Pancreas (tissue), 10 donors: ENCODE measurements at regions not wholly inside any gene's neighbourhood (a gene's known extent, or its start where the extent isn't known, plus 50 kb on each side); places are given as distances from the start of the nearest gene placed in this dataset.
"Not testable (repeated sequence)": the region's sequence is repeated elsewhere in the genome, so short reads cannot be mapped to it uniquely, and the experiment has no call there.

Experiments
- ATAC-seq, 4 donors: fragments of 200-7000 bp; cut with Tn5 transposase; one replicate each; pipeline versions ENCODE4 v1.8.0 to v1.9.1; 2020; ENCODE audit warnings: mild to moderate bottlenecking in 4 of 4, moderate library complexity in 4 of 4
- DNase-seq, 6 donors: peaks; one replicate each; pipeline ENCODE4 v3.0.0-alpha.2; 2020
- FAIRE-seq: peaks from 2 replicates; lab custom pipeline; 2012; peaks lifted over from hg19 to GRCh38; lab: Jason Lieb, UNC
- H3K27ac ChIP-seq, 4 donors: fragments of 200-600 bp; sonication (generic); 1 replicate in 3 of 4; 2 replicates in 1 of 4; pipeline versions ENCODE4 v1.5.0 to v1.8.0; 2020
- H3K27me3 ChIP-seq, 4 donors: fragments of 200-600 bp; one replicate each; pipeline ENCODE4 v1.8.0; 2021
- H3K36me3 ChIP-seq, 3 donors: fragments of 200-600 bp; sonication (generic) in 1 of 3; one replicate each; pipeline versions ENCODE4 v1.5.0 to v1.8.0; 2020 to 2021
- H3K4me1 ChIP-seq, 3 donors: fragments of 200-600 bp; one replicate each; pipeline ENCODE4 v1.8.0; 2021
- H3K4me3 ChIP-seq, 4 donors: fragments of 200-600 bp; sonication (generic) in 2 of 4; one replicate each; pipeline versions ENCODE4 v1.5.0 to v1.8.0; 2020 to 2021
- H3K9me3 ChIP-seq, 4 donors: fragments of 200-600 bp; one replicate each; pipeline ENCODE4 v1.8.0; 2021
- CTCF ChIP-seq, 4 donors: fragments of 200-600 bp; sonication (generic) in 3 of 4; IDR thresholded peaks; one replicate each; pipeline versions ENCODE4 v1.5.0 to v1.8.0; 2021; ENCODE audit warnings: antibody characterized with exemption in 4 of 4
- WGBS, 2 donors: extraction: QIAGEN DNeasy Blood & Tissue Kit; methylation state at CpG; one replicate each; pipeline ENCODE4 v1.1.7; 2013; 5-methylcytosine and 5-hydroxymethylcytosine counted together
- intact Hi-C, 3 donors: fragments of 100-400 bp; cut with DNase I; formaldehyde crosslinking; loops; one replicate each; pipeline versions ENCODE4 v1.11.1 to v1.14.2; 2022
- donor health status: healthy with polysubstance abuse.
- donor health status: DM: no; HTN: no; CAD: no; lungs with moderate emphysema.
- donor health status: DM: no; HTN: no; CAD: no.
- donor health status: control.
- donor health status: control.
- donor health status: Bipolar disorder and iron deficiency.
- donor health status: DM: yes; HTN: yes; CAD: no.
- donor health status: DM: no; HTN: no; CAD: no.
- donor health status: DM: no; HTN: no; CAD: no.
- donor health status: DM: yes; HTN: yes; CAD: no.

GRCh38 chrX:3522101-3522650 is 175.7 kb upstream of the MXRA5 start:
- DNase-seq (no peak), FAIRE-seq (no peak), ATAC-seq (no peak)
- Histone ChIP-seq H3K36me3 (no peaks in the 10 kb centered on the region), H3K4me3 (no peak overlapping the region), H3K27me3 (no peaks in the 10 kb centered on the region), H3K27ac (no peak overlapping the region), H3K4me1 (no peaks in the 10 kb centered on the region), H3K9me3 (no peaks in the 10 kb centered on the region)
- WGBS, 2 donors = 69 to 71% methylated on average over 4 of the region's 4 CpGs
- intact Hi-C loops = no loop called here
- TF ChIP-seq CTCF (IDR thresholded peaks at IDR 0.05) = no peak

DNA sequence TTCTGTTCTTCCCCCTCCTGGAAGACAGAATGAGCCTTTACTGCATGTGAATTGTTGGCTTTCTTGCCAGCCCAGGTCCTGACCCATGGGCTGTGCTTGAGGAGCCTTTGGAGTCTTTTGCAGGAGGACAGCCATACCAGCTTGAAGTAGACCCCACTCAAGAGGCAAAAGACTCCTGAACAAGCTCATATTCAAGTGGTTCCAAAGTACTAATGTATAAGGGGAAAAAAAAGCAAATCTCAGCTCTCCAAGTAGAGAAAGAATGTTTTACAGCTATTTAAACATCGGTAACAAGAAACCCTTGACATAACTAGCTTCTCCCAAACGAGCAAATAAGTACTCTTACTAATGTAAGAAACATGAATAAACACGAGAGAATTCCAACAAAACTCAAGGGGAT is 174.9 kb upstream of the MXRA5 start:
- no peak for TF ChIP-seq CTCF (IDR thresholded peaks at IDR 0.05)
- WGBS, 2 donors = 41 to 50% methylated on average over 3 of the region's 3 CpGs
- H3K36me3 ChIP-seq = no peaks in the 10 kb centered on the region
- no peak overlapping the region for H3K27ac ChIP-seq
- DNase-seq (no peak), ATAC-seq (no peak), FAIRE-seq (no peak)
- no peaks in the 10 kb centered on the region for H3K9me3 ChIP-seq
- H3K4me1 ChIP-seq = no peaks in the 10 kb centered on the region
- intact Hi-C loops = no loop called here
- no peak overlapping the region for H3K4me3 ChIP-seq
- H3K27me3 ChIP-seq = no peaks in the 10 kb centered on the region

DNA sequence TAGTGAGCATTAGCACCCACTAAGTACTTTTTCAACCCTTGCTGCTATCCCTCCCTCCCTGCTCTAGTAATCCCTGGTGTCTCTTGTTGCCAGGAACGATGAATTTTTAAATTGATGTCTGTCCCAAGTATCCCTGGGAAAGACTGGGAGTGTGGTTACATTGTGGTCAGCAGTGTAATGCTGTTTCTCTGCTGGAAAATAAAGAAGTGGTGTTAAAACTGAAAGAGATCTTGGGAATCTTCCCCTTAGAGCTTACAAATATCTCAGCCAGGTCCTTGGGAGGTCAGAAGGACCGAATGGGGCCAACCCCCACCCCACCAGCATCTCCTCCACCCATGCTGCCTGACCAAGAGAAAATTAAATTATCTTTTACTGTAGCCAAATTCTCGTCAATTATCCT is 174.5 kb upstream of the MXRA5 start:
- no peak for ATAC-seq
- 51 to 58% methylated on average over 3 of the region's 3 CpGs for whole genome bisulfite sequencing, 2 donors

GRCh38 chrX:3520458-3520857 is 174.0 kb upstream of the MXRA5 start:
- H3K9me3 ChIP-seq = no peaks in the 10 kb centered on the region
- DNase-seq (no peak), ATAC-seq (no peak), FAIRE-seq (no peak)
- no peak for TF ChIP-seq CTCF (IDR thresholded peaks at IDR 0.05)
- intact Hi-C loops = no loop called here
- H3K27ac ChIP-seq = no peak overlapping the region
- no peaks in the 10 kb centered on the region for H3K27me3 ChIP-seq
- no peak overlapping the region for H3K4me3 ChIP-seq
- no peaks in the 10 kb centered on the region for H3K36me3 ChIP-seq
- 73 to 88% methylated on average over 3 of the region's 3 CpGs for WGBS, 2 donors
- H3K4me1 ChIP-seq = no peaks in the 10 kb centered on the region

More for the DNA sequence above, 174.5 kb upstream of the MXRA5 start:
- Histone ChIP-seq H3K36me3 (no peaks in the 10 kb centered on the region), H3K27ac (no peak overlapping the region), H3K4me1 (no peaks in the 10 kb centered on the region), H3K9me3 (no peaks in the 10 kb centered on the region), H3K4me3 (no peak overlapping the region), H3K27me3 (no peaks in the 10 kb centered on the region)
- intact Hi-C loops = no loop called here
- DNase-seq (no peak), FAIRE-seq (no peak)
- no peak for TF ChIP-seq CTCF (IDR thresholded peaks at IDR 0.05)

- H3K9me3 ChIP-seq, H3K36me3 ChIP-seq, DNase-seq, intact Hi-C loops, H3K27me3 ChIP-seq, H3K4me3 ChIP-seq, H3K4me1 ChIP-seq, H3K27ac ChIP-seq, ATAC-seq, FAIRE-seq: not testable (repeated sequence)
- 78 to 88% methylated on average over 7 to 8 of the region's 8 CpGs for WGBS, 2 donors
These were observed 172.9 kb upstream of the MXRA5 start for GRCh38 chrX:3519384-3519783.
